GM12878 (cell line): ENCODE measurements at regions not wholly inside any gene's neighbourhood (a gene's known extent, or its start where the extent isn't known, plus 50 kb on each side); places are given as distances from the start of the nearest gene placed in this dataset.

Experiments used
- EGR1 ChIP-seq, 2 experiments: IDR thresholded peaks; 1 replicate in 1 of 2; 2 replicates in 1 of 2; pipeline ENCODE4 v1.6.1; 2011 to 2012; ENCODE audit warnings: low read depth in 2 of 2, low read length in 2 of 2, borderline replicate concordance in 1 of 2, mild to moderate bottlenecking in 1 of 2, moderate library complexity in 1 of 2
- HDAC2 ChIP-seq: fragments of 200-600 bp; sonication (generic); IDR thresholded peaks from 2 replicates; pipeline ENCODE4 v1.6.1; 2017
- MXI1 ChIP-seq: fragments of 150-350 bp; IDR thresholded peaks from 2 replicates; pipeline ENCODE4 v1.6.1; 2011; ENCODE audit warnings: low read depth, mild to moderate bottlenecking, inconsistent platforms, low read length, improper control_type of control experiment
- NFIC ChIP-seq: IDR thresholded peaks from 2 replicates; pipeline ENCODE4 v1.6.1; 2012; ENCODE audit warnings: low read depth, mild to moderate bottlenecking, inconsistent platforms, low read length, moderate library complexity
- RB1 ChIP-seq: fragments of 450-650 bp; formaldehyde crosslinking; IDR thresholded peaks from 2 replicates; pipeline ENCODE4 v1.6.1; 2017; ENCODE audit warnings: mild to moderate bottlenecking, borderline replicate concordance
- TF ChIP-seq, protein P1 (sequence below), 3 experiments: IDR thresholded peaks in 2 of 3; conservative IDR thresholded peaks in 1 of 3; 2 replicates each; pipeline ENCODE4 v1.5.1; 2011; ENCODE audit warnings: low read depth in 3 of 3, low read length in 3 of 3, mild to moderate bottlenecking in 3 of 3, control low read depth in 2 of 3, moderate library complexity in 2 of 3, inconsistent platforms in 1 of 3, mixed read lengths in 1 of 3; ENCODE audit not compliant: control insufficient read depth in 2 of 3, insufficient read depth in 1 of 3; ENCODE audit errors: extremely low read depth in 1 of 3

DNA sequence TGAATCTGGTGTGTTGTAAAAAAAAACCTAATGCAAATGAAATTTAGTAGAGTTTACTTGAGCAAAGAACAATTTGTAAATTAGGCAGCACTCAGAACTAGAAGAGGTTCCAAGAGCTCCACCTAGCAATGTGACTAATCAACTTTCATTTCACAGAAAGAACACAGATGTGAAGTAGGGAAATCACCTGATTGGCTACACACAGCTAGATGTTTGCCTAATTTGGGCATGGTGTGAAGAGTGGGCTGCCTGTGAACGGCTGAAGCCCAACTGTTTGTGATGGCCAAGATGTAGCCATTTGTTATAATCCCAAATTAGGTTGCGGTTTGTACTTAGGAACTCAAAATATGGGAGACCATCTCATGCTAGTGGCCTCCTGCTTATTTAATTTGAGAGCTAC, 724.4 kb upstream of the SLITRK5 start:
- TF ChIP-seq, protein P1, sequence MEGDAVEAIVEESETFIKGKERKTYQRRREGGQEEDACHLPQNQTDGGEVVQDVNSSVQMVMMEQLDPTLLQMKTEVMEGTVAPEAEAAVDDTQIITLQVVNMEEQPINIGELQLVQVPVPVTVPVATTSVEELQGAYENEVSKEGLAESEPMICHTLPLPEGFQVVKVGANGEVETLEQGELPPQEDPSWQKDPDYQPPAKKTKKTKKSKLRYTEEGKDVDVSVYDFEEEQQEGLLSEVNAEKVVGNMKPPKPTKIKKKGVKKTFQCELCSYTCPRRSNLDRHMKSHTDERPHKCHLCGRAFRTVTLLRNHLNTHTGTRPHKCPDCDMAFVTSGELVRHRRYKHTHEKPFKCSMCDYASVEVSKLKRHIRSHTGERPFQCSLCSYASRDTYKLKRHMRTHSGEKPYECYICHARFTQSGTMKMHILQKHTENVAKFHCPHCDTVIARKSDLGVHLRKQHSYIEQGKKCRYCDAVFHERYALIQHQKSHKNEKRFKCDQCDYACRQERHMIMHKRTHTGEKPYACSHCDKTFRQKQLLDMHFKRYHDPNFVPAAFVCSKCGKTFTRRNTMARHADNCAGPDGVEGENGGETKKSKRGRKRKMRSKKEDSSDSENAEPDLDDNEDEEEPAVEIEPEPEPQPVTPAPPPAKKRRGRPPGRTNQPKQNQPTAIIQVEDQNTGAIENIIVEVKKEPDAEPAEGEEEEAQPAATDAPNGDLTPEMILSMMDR (IDR thresholded peaks at IDR 0.05 in 2 of 3, conservative IDR thresholded peaks at IDR 0.05 in 1 of 3; ENCODE audit: control insufficient read depth in 2 of 3, extremely low read depth in 1 of 3, insufficient read depth in 1 of 3, low read depth in 3 of 3, low read length in 3 of 3): no peak
- no peak for TF ChIP-seq MXI1
- TF ChIP-seq NFIC: no peak
- no peak for TF ChIP-seq HDAC2
- TF ChIP-seq EGR1 (IDR thresholded peaks at IDR 0.05; ENCODE audit: borderline replicate concordance in 1 of 2, low read depth in 2 of 2, low read length in 2 of 2): no peak
- no peak for TF ChIP-seq RB1
